Neural progenitor cell (in vitro differentiated cells): ENCODE measurements at regions not wholly inside any gene's neighbourhood (a gene's known extent, or its start where the extent isn't known, plus 50 kb on each side); places are given as distances from the start of the nearest gene placed in this dataset.

Experiments used
- DNase-seq: peaks from one replicate; pipeline ENCODE4 v3.0.0-alpha.2; 2016; ENCODE audit warnings: low spot score
- H2AFZ ChIP-seq: fragments of 200-600 bp; sonication (generic); replicated peaks from 2 replicates; pipeline ENCODE4 v1.6.1; 2016; ENCODE audit warnings: antibody characterized with exemption
- H3F3A ChIP-seq: fragments of 200-600 bp; sonication (generic); 2 replicates; pipeline ENCODE4 v1.6.1; 2016; ENCODE audit warnings: antibody characterized with exemption, low read depth
- H3K27ac ChIP-seq: fragments of 200-600 bp; sonication (generic); 2 replicates; pipeline ENCODE4 v1.5.1; 2016; ENCODE audit warnings: mild to moderate bottlenecking
- H3K27me3 ChIP-seq: fragments of 200-600 bp; sonication (generic); 2 replicates; pipeline ENCODE4 v1.6.1; 2016; ENCODE audit warnings: mild to moderate bottlenecking, moderate library complexity
- H3K36me3 ChIP-seq: fragments of 200-600 bp; sonication (generic); 2 replicates; pipeline ENCODE4 v1.5.1; 2016
- H3K4me1 ChIP-seq: fragments of 200-600 bp; sonication (generic); 2 replicates; pipeline ENCODE4 v1.6.1; 2016; ENCODE audit warnings: mixed run types
- H3K4me2 ChIP-seq: fragments of 200-600 bp; sonication (generic); 2 replicates; pipeline ENCODE4 v1.6.1; 2016
- H3K4me3 ChIP-seq: fragments of 200-600 bp; sonication (generic); 2 replicates; pipeline ENCODE4 v1.5.1; 2016
- H3K79me2 ChIP-seq: fragments of 200-600 bp; sonication (generic); 2 replicates; pipeline ENCODE4 v1.6.1; 2016; ENCODE audit warnings: low read depth
- H3K9ac ChIP-seq: fragments of 200-600 bp; sonication (generic); 2 replicates; pipeline ENCODE4 v1.6.1; 2016
- H3K9me3 ChIP-seq: fragments of 200-600 bp; sonication (generic); 2 replicates; pipeline ENCODE4 v1.5.1; 2016; ENCODE audit warnings: low read depth
- H4K20me1 ChIP-seq: fragments of 200-600 bp; sonication (generic); 2 replicates; pipeline ENCODE4 v1.6.1; 2016; ENCODE audit warnings: low read depth
- H3K27ac Mint-ChIP-seq: 3 replicates; pipeline ENCODE4 v1.8.0; 2021; ENCODE audit warnings: mixed read lengths
- H3K27me3 Mint-ChIP-seq: 2 replicates; pipeline ENCODE4 v1.8.0; 2022; ENCODE audit warnings: low read depth, mild to moderate bottlenecking, inconsistent platforms, moderate library complexity, mixed read lengths; ENCODE audit not compliant: insufficient read depth
- H3K36me3 Mint-ChIP-seq: 3 replicates; pipeline ENCODE4 v1.8.0; 2021; ENCODE audit warnings: mixed read lengths
- H3K4me1 Mint-ChIP-seq: 3 replicates; pipeline ENCODE4 v1.8.0; 2021; ENCODE audit warnings: mixed read lengths
- H3K4me3 Mint-ChIP-seq: 3 replicates; pipeline ENCODE4 v1.8.0; 2021; ENCODE audit warnings: mild to moderate bottlenecking, moderate library complexity, mixed read lengths
- H3K9me3 Mint-ChIP-seq: 3 replicates; pipeline ENCODE4 v1.8.0; 2020; ENCODE audit warnings: mixed read lengths
- CTCF ChIP-seq: fragments of 200-600 bp; sonication (generic); IDR thresholded peaks from 2 replicates; pipeline ENCODE4 v1.5.1; 2017; ENCODE audit warnings: antibody characterized with exemption, mild to moderate bottlenecking
- EZH2 ChIP-seq: fragments of 200-600 bp; sonication (generic); IDR thresholded peaks from 2 replicates; pipeline ENCODE4 v1.6.1; 2017; ENCODE audit warnings: antibody characterized with exemption, mild to moderate bottlenecking, moderate library complexity
- EZH2phosphoT487 ChIP-seq: fragments of 200-600 bp; sonication (generic); IDR thresholded peaks from 2 replicates; pipeline ENCODE4 v1.6.1; 2017; ENCODE audit warnings: antibody characterized with exemption

GRCh38 chr6:14925025-14925698 is 320.7 kb upstream of the JARID2 start:
- Histone ChIP-seq H3K4me1 (peaks cover 44% of the 10 kb centered on the region), H4K20me1 (peaks cover 2% of the 10 kb centered on the region), H3K9ac (no peak overlapping the region), H3K79me2 (no peaks in the 10 kb centered on the region), H3K4me2 (peak overlapping the region; percentile 56), H3F3A (peaks cover 28% of the 10 kb centered on the region), H3K27me3 (no peaks in the 10 kb centered on the region), H3K36me3 (no peaks in the 10 kb centered on the region), H3K9me3 (no peaks in the 10 kb centered on the region), H3K4me3 (no peak overlapping the region), H2AFZ (no peak overlapping the region), H3K27ac (no peak overlapping the region)
- no peak for TF ChIP-seq EZH2phosphoT487
- TF ChIP-seq EZH2, result no peak
- no peak for TF ChIP-seq CTCF
- peak overlapping the region; percentile 58 for H3K27ac Mint-ChIP-seq
- peaks cover 50% of the 10 kb centered on the region for H3K4me1 Mint-ChIP-seq
- no peaks in the 10 kb centered on the region for H3K9me3 Mint-ChIP-seq
- H3K36me3 Mint-ChIP-seq, result no peaks in the 10 kb centered on the region
- DNase-seq, result no peak
- H3K4me3 Mint-ChIP-seq, result no peak overlapping the region
- peaks cover 14% of the 10 kb centered on the region for H3K27me3 Mint-ChIP-seq

DNA sequence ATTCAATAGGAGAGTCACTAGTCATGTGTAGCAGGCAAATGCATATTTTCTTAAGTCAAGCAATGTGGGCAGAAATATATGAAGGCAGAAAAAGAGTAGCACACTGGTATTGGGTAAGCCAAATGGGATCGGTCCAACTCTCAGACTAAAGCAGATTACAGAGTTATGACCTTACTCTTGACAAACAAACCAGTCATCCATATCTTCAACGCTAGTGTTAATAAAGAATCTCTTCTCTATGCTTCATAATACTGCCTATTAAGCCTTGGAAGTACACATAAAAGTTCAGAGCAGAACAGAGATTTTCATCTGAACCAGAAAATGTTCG is 320.2 kb upstream of the JARID2 start:
- Histone ChIP-seq H3K27ac (no peak overlapping the region), H3K27me3 (no peaks in the 10 kb centered on the region)

DNA sequence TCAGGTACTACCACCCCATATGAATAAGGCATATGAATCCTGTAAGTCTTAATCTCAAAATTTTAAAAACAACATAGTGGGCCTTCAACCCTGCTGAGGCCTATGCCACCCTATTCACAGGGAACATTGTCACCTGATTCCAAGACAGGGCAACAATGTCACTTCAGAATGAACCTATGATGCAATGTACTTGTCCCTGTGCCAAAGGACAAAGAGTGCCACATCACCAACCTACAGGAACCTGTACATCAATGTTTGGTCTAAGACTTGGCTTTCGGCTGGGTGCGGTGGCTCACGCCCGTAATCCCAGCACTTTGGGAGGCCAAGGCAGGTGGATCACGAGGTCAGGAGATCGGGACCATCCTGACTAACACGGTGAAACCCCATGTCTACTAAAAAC is 318.5 kb upstream of the JARID2 start:
- Mint-ChIP-seq H3K4me3 (no peak overlapping the region), H3K4me1 (peaks cover 40% of the 10 kb centered on the region), H3K27me3 (peaks cover 14% of the 10 kb centered on the region), H3K9me3 (peaks cover 2% of the 10 kb centered on the region), H3K27ac (no peak overlapping the region), H3K36me3 (no peaks in the 10 kb centered on the region)
- no peak for DNase-seq
- Histone ChIP-seq H4K20me1 (no peaks in the 10 kb centered on the region), H3K4me2 (no peak overlapping the region), H3K79me2 (no peaks in the 10 kb centered on the region), H3F3A (peaks cover 12% of the 10 kb centered on the region), H2AFZ (no peak overlapping the region), H3K4me1 (peaks cover 23% of the 10 kb centered on the region), H3K9me3 (no peaks in the 10 kb centered on the region), H3K27ac (no peak overlapping the region), H3K9ac (no peak overlapping the region), H3K27me3 (no peaks in the 10 kb centered on the region), H3K36me3 (no peaks in the 10 kb centered on the region), H3K4me3 (no peak overlapping the region)
- TF ChIP-seq EZH2 (no peak), CTCF (no peak), EZH2phosphoT487 (no peak)

More for the DNA sequence above, 320.2 kb upstream of the JARID2 start:
- no peak for DNase-seq
- H2AFZ ChIP-seq, result no peak overlapping the region
- peaks cover 23% of the 10 kb centered on the region for H3F3A ChIP-seq
- Mint-ChIP-seq H3K4me1 (peaks cover 50% of the 10 kb centered on the region), H3K27me3 (peaks cover 15% of the 10 kb centered on the region), H3K36me3 (no peaks in the 10 kb centered on the region), H3K4me3 (no peak overlapping the region), H3K9me3 (peaks cover 2% of the 10 kb centered on the region), H3K27ac (no peak overlapping the region)
- no peak overlapping the region for H3K9ac ChIP-seq
- H3K4me1 ChIP-seq, result peaks cover 39% of the 10 kb centered on the region
- H4K20me1 ChIP-seq, result peaks cover 2% of the 10 kb centered on the region
- no peaks in the 10 kb centered on the region for H3K36me3 ChIP-seq
- TF ChIP-seq EZH2phosphoT487 (no peak), EZH2 (no peak), CTCF (no peak)
- H3K9me3 ChIP-seq, result no peaks in the 10 kb centered on the region
- H3K4me3 ChIP-seq, result no peak overlapping the region
- no peaks in the 10 kb centered on the region for H3K79me2 ChIP-seq
- H3K4me2 ChIP-seq, result no peak overlapping the region
